Ishikawa (cell line): ENCODE measurements at regions not wholly inside any gene's neighbourhood (a gene's known extent, or its start where the extent isn't known, plus 50 kb on each side); places are given as distances from the start of the nearest gene placed in this dataset.
A peak's percentile ranks its signal among the peaks of the same experiment; 100 is the strongest.

Source experiments
- CEBPB ChIP-seq: IDR thresholded peaks from 2 replicates; pipeline ENCODE4 v1.6.1; 2012
- CREB1 ChIP-seq: IDR thresholded peaks from 2 replicates; pipeline ENCODE4 v1.6.1; 2012; ENCODE audit warnings: low read depth
- EGR1 ChIP-seq: IDR thresholded peaks from 2 replicates; pipeline ENCODE4 v1.6.1; 2012
- EP300 ChIP-seq: IDR thresholded peaks from 2 replicates; pipeline ENCODE4 v1.6.1; 2012; ENCODE audit warnings: borderline replicate concordance
- FOXM1 ChIP-seq: IDR thresholded peaks from 2 replicates; pipeline ENCODE4 v1.6.1; 2012; ENCODE audit warnings: low read depth, borderline replicate concordance
- NFIC ChIP-seq: IDR thresholded peaks from 2 replicates; pipeline ENCODE4 v1.6.1; 2012
- RAD21 ChIP-seq: IDR thresholded peaks from 2 replicates; pipeline ENCODE4 v1.6.1; 2012; ENCODE audit warnings: low read depth
- TAF1 ChIP-seq: IDR thresholded peaks from 2 replicates; pipeline ENCODE4 v1.6.1; 2012; ENCODE audit warnings: low read depth, mild to moderate bottlenecking
- TCF12 ChIP-seq: IDR thresholded peaks from 2 replicates; pipeline ENCODE4 v1.6.1; 2012; ENCODE audit warnings: low read depth
- TEAD4 ChIP-seq: IDR thresholded peaks from 2 replicates; pipeline ENCODE4 v1.6.1; 2012
- YY1 ChIP-seq: IDR thresholded peaks from 2 replicates; pipeline ENCODE4 v1.6.1; 2012; ENCODE audit warnings: low read depth
- ZBTB7A ChIP-seq: IDR thresholded peaks from 2 replicates; pipeline ENCODE4 v1.6.1; 2012; ENCODE audit warnings: low read depth
- TF ChIP-seq, protein P1 (sequence below): IDR thresholded peaks from 2 replicates; pipeline ENCODE4 v1.6.1; 2012
- TF ChIP-seq, protein P2 (sequence below): IDR thresholded peaks from 2 replicates; pipeline ENCODE4 v1.6.1; 2012
- TF ChIP-seq, protein P3 (sequence below): IDR thresholded peaks from 2 replicates; pipeline ENCODE4 v1.6.1; 2012; ENCODE audit warnings: low read depth, mild to moderate bottlenecking

DNA sequence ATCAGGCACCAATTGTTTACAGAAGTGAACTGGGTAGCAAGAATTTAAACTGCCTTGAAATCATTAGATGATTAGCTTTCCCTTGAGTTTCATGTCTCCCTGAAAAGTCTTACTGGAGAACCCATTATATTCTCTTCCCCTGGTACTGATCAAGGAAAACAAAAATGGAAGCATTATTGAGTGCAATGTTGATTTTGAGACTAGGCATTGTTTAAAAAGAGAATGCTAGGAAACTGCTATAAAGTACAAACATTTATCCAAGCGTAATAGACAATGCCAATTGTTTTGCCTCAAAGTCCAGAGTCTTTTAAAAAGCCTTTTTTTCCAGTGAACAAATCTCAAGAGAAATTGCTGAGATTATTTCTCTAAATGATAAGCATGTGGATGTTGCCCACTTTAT, 197.0 kb downstream of the CCER1 start:
- TF ChIP-seq ZBTB7A (no peak), NFIC (no peak), TCF12 (no peak), TEAD4 (no peak)
- TF ChIP-seq, protein P1, sequence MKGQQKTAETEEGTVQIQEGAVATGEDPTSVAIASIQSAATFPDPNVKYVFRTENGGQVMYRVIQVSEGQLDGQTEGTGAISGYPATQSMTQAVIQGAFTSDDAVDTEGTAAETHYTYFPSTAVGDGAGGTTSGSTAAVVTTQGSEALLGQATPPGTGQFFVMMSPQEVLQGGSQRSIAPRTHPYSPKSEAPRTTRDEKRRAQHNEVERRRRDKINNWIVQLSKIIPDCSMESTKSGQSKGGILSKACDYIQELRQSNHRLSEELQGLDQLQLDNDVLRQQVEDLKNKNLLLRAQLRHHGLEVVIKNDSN = no peak
- TF ChIP-seq, protein P2, sequence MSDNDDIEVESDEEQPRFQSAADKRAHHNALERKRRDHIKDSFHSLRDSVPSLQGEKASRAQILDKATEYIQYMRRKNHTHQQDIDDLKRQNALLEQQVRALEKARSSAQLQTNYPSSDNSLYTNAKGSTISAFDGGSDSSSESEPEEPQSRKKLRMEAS = no peak

DNA sequence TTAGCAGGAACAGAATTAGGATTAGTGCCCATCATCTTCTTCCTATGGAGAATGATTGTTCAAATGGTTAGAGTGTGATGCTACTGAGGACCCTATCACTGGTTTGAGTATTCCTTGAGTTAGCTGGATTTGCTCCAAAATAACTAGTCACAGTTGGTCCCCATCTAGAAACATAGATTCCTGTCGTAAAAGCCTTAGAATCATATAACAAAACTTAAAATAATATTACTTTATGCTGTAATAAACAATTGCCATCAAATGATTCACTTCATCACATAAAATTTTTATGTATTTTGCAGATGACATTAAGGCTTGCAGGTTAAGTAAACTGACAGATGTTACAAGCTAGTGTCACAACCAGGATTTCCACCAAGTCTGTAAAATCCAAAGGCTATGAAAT, 209.8 kb downstream of the CCER1 start:
- TF ChIP-seq RAD21 = no peak
- no peak for TF ChIP-seq FOXM1
- TF ChIP-seq, protein P1 = no peak
- TF ChIP-seq ZBTB7A = no peak
- TF ChIP-seq CREB1 = no peak
- TF ChIP-seq, protein P2 = no peak
- no peak for TF ChIP-seq EGR1
- no peak for TF ChIP-seq NFIC
- TF ChIP-seq TCF12 = no peak
- no peak for TF ChIP-seq TAF1
- TF ChIP-seq YY1 = no peak
- TF ChIP-seq TEAD4 = no peak
- TF ChIP-seq CEBPB = no peak
- no peak for TF ChIP-seq EP300
- TF ChIP-seq, protein P3, sequence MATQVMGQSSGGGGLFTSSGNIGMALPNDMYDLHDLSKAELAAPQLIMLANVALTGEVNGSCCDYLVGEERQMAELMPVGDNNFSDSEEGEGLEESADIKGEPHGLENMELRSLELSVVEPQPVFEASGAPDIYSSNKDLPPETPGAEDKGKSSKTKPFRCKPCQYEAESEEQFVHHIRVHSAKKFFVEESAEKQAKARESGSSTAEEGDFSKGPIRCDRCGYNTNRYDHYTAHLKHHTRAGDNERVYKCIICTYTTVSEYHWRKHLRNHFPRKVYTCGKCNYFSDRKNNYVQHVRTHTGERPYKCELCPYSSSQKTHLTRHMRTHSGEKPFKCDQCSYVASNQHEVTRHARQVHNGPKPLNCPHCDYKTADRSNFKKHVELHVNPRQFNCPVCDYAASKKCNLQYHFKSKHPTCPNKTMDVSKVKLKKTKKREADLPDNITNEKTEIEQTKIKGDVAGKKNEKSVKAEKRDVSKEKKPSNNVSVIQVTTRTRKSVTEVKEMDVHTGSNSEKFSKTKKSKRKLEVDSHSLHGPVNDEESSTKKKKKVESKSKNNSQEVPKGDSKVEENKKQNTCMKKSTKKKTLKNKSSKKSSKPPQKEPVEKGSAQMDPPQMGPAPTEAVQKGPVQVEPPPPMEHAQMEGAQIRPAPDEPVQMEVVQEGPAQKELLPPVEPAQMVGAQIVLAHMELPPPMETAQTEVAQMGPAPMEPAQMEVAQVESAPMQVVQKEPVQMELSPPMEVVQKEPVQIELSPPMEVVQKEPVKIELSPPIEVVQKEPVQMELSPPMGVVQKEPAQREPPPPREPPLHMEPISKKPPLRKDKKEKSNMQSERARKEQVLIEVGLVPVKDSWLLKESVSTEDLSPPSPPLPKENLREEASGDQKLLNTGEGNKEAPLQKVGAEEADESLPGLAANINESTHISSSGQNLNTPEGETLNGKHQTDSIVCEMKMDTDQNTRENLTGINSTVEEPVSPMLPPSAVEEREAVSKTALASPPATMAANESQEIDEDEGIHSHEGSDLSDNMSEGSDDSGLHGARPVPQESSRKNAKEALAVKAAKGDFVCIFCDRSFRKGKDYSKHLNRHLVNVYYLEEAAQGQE = no peak

DNA sequence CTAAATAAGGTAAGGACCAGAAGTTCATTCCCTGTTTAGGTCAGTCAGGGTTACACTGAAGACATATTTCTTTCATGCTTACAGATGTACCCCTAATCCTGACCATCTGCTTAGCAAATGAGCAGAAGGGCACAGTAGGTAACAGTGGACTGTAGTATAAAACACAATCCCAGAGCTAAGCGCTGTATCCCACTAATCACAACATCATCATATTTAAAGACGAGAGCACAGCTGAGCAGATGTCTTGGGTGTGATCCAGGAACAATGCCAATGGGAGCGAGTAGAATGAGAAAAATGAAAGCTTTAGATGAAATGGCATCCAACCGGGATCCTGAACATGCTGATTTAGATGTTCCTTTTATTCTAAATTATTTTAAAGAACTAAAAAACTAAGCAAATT, 213.4 kb downstream of the CCER1 start:
- TF ChIP-seq TAF1 = no peak
- no peak for TF ChIP-seq EP300
- no peak for TF ChIP-seq TCF12
- TF ChIP-seq CEBPB = no peak
- no peak for TF ChIP-seq EGR1
- TF ChIP-seq ZBTB7A = no peak
- TF ChIP-seq NFIC = no peak
- no peak for TF ChIP-seq FOXM1
- no peak for TF ChIP-seq YY1

DNA sequence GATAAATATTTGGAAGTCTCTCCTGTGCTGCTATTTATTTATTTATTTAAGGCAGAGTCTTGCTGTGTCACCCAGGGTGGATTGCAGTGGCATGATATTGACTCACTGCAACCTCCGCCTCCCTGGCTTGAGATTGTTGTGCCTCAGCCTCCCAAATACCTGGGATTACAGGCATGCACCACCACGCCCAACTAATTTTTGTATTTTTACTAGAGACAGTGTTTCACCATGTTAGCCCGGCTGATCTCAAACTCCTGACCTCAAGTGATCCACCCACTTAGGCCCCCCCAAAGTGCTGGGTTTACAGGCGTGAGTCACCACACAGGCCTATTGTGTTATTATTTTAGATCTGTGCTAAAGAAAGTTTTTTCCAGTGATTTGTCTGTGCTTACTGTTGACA, 225.2 kb downstream of the CCER1 start:
- TF ChIP-seq, protein P2 = no peak
- no peak for TF ChIP-seq NFIC
- TF ChIP-seq TEAD4 = no peak
- TF ChIP-seq YY1 = no peak
- no peak for TF ChIP-seq RAD21
- TF ChIP-seq, protein P3 = no peak
- no peak for TF ChIP-seq EGR1
- TF ChIP-seq CREB1 = no peak
- TF ChIP-seq TCF12 = no peak
- TF ChIP-seq EP300 = no peak
- TF ChIP-seq FOXM1 = no peak
- no peak for TF ChIP-seq TAF1
- TF ChIP-seq ZBTB7A = no peak
- TF ChIP-seq, protein P1 = no peak

DNA sequence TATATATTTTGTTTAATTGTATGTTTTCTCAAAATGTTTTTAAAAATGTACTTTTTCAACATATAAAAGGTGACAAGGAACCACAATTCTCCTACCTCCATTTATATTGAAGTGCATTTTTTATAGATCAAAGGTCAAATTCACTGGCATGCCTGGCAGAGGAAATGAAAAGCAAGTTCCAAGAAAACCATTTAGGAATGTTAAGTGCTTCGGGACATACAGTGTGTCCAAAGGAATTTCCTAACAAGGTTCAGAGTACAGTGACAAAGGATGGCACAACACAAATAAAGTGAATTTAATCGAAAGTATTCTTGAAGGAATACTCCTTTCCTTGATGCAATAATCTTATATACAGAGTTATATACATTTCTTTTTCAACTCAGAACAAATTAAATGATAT, 242.3 kb downstream of the CCER1 start:
- TF ChIP-seq TEAD4 (peak; percentile 38), CREB1 (no peak), FOXM1 (no peak), ZBTB7A (no peak)

DNA sequence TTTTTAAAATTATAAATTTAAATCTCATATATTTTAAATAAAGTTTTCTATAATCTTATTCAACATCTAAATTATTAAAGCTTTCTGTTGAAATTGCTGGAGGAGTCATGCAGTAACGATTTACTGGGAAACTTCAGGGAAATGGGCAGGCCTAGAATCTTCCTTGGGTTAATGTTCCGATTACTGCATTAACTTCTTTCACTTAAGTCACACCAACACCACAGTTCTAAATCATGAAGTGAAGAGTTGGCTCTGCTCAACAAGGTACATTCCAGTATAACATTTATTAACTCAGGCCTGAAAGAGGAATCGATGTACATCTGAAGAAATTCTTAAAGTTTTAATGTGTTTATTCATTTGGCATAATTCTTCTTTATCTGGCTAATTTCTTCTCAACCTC, 244.3 kb downstream of the CCER1 start:
- TF ChIP-seq TEAD4 (no peak), YY1 (no peak), CREB1 (no peak)
- TF ChIP-seq, protein P3 = no peak
